HepG2 (cell line): ENCODE measurements at regions not wholly inside any gene's neighbourhood (a gene's known extent, or its start where the extent isn't known, plus 50 kb on each side); places are given as distances from the start of the nearest gene placed in this dataset.

ENCODE experiments used
- ATAC-seq: fragments of 200-7000 bp; cut with Tn5 transposase; 3 replicates; pipeline ENCODE4 v1.9.1; 2020; ENCODE audit warnings: mild to moderate bottlenecking, moderate library complexity
- BruUV-seq: library from RNA; stranded (reverse); fragments of 400-500 nt; replicated peaks from 2 replicates; lab custom pipeline; 2021; lab: Mats Ljungman, UMichigan
- CTCF ChIA-PET: fragments of 300-600 bp; formaldehyde crosslinking; extraction: SDS; loops from one replicate; lab custom pipeline; 2021; ENCODE audit warnings: low total read pairs, inconsistent platforms, low intra/inter-chr PET ratio; lab: Yijun Ruan, JAX
- POLR2A ChIA-PET: fragments of 350-600 bp; sonication (Branson Sonifier 250); formaldehyde crosslinking; loops from one replicate; lab custom pipeline; 2020; ENCODE audit warnings: antibody characterized with exemption, inconsistent platforms; lab: Yijun Ruan, JAX
- DNase-seq: peaks from one replicate; pipeline ENCODE4 v3.0.0-alpha.2; 2015; ENCODE audit warnings: low spot score
- FAIRE-seq: peaks from 3 replicates; lab custom pipeline; 2011; peaks lifted over from hg19 to GRCh38; lab: Jason Lieb, UNC
- H2AFZ ChIP-seq: one replicate; pipeline ENCODE4 v1.6.1; 2011; ENCODE audit warnings: low read length, inconsistent platforms
- H3K27ac ChIP-seq: fragments of 300-600 bp; 3 replicates; pipeline ENCODE4 v1.8.0; 2011; ENCODE audit warnings: mixed run types, mild to moderate bottlenecking, mixed read lengths, low read length, inconsistent platforms; ENCODE audit not compliant: insufficient read depth; ENCODE audit errors: extremely low read length
- H3K27me3 ChIP-seq, 2 experiments: fragments of 200-600 bp in 1 of 2; 2 replicates in 1 of 2; 3 replicates in 1 of 2; pipeline versions ENCODE4 v1.6.0 to v1.8.0; 2011; ENCODE audit warnings: low read length in 2 of 2, mild to moderate bottlenecking in 2 of 2, moderate library complexity in 2 of 2, inconsistent platforms in 1 of 2; ENCODE audit not compliant: insufficient read depth in 2 of 2, control insufficient read depth in 1 of 2
- H3K36me3 ChIP-seq, 2 experiments: fragments of 200-600 bp in 1 of 2; replicated peaks in 1 of 2; 2 replicates in 1 of 2; 3 replicates in 1 of 2; pipeline versions ENCODE4 v1.5.1 to v1.8.0; 2011; ENCODE audit warnings: low read length in 2 of 2, inconsistent platforms in 1 of 2; ENCODE audit not compliant: insufficient read depth in 2 of 2, control insufficient read depth in 1 of 2
- H3K4me1 ChIP-seq: 2 replicates; pipeline ENCODE4 v1.5.1; 2012; ENCODE audit warnings: low read length, inconsistent platforms; ENCODE audit not compliant: insufficient read depth
- H3K4me2 ChIP-seq: 2 replicates; pipeline ENCODE4 v1.6.0; 2011; ENCODE audit warnings: low read depth, low read length, inconsistent platforms
- H3K4me3 ChIP-seq, 3 experiments: fragments of 200-600 bp in 1 of 3; sonication (generic), shearing (Covaris generic) in 1 of 3; replicated peaks in 1 of 3; 2 replicates each; pipeline ENCODE4 v1.5.1; 2011 to 2016; ENCODE audit warnings: low read length in 3 of 3, inconsistent platforms in 2 of 3, low read depth in 2 of 3, mild to moderate bottlenecking in 2 of 3, control low read depth in 1 of 3, mixed read lengths in 1 of 3; ENCODE audit not compliant: insufficient read depth in 1 of 3
- H3K79me2 ChIP-seq: one replicate; pipeline ENCODE4 v1.6.1; 2011; ENCODE audit warnings: low read length, inconsistent platforms; ENCODE audit not compliant: insufficient read depth
- H3K9ac ChIP-seq: 2 replicates; pipeline ENCODE4 v1.6.0; 2011; ENCODE audit warnings: mild to moderate bottlenecking, low read depth, low read length, inconsistent platforms; ENCODE audit not compliant: insufficient read depth
- H3K9me3 ChIP-seq: 2 replicates; pipeline ENCODE4 v1.5.1; 2012; ENCODE audit warnings: mild to moderate bottlenecking, low read length
- H4K20me1 ChIP-seq: 2 replicates; pipeline ENCODE4 v1.6.0; 2011; ENCODE audit warnings: inconsistent platforms, mild to moderate bottlenecking, low read length, moderate library complexity; ENCODE audit not compliant: insufficient read depth
- RORA ChIP-seq: sonication (generic); formaldehyde crosslinking; IDR thresholded peaks from 2 replicates; pipeline ENCODE4 v1.5.0; 2020; ENCODE audit warnings: mild to moderate bottlenecking, missing genetic modification reagents, moderate library complexity
- TBL1XR1 ChIP-seq: fragments of 150-350 bp; IDR thresholded peaks from 2 replicates; pipeline ENCODE4 v1.6.1; 2014; ENCODE audit warnings: borderline replicate concordance, low read length; ENCODE audit not compliant: partially characterized antibody
- ZNF446 ChIP-seq: sonication (generic); formaldehyde crosslinking; IDR thresholded peaks from 2 replicates; pipeline ENCODE4 v1.5.0; 2020; ENCODE audit warnings: mild to moderate bottlenecking, missing genetic modification reagents
- WGBS: methylation state at CpG from one replicate; pipeline ENCODE4 v1.1.6; 2017; ENCODE audit warnings: low lambda C conversion rate; 5-methylcytosine and 5-hydroxymethylcytosine counted together
- in situ Hi-C: cut with HindIII; loops from 2 replicates; pipeline ENCODE4 v1.10.0; 2017; ENCODE audit warnings: low pct_unique_long_range_greater_than_20kb; ENCODE audit not compliant: extremely low pct_ligation_motif_present
- intact Hi-C: fragments of 100-400 bp; cut with micrococcal nuclease; formaldehyde crosslinking; loops from one replicate; pipeline ENCODE4 v1.10.0; 2022; ENCODE audit not compliant: unreplicated experiment
- TF ChIP-seq, protein P1 (sequence below): sonication (generic); formaldehyde crosslinking; IDR thresholded peaks from 2 replicates; pipeline ENCODE4 v1.4.0; 2020; ENCODE audit warnings: missing genetic modification reagents
- TF ChIP-seq, protein P2 (sequence below): sonication (generic); formaldehyde crosslinking; IDR thresholded peaks from 2 replicates; pipeline ENCODE4 v1.4.0; 2020; ENCODE audit warnings: low read depth, missing genetic modification reagents

DNA sequence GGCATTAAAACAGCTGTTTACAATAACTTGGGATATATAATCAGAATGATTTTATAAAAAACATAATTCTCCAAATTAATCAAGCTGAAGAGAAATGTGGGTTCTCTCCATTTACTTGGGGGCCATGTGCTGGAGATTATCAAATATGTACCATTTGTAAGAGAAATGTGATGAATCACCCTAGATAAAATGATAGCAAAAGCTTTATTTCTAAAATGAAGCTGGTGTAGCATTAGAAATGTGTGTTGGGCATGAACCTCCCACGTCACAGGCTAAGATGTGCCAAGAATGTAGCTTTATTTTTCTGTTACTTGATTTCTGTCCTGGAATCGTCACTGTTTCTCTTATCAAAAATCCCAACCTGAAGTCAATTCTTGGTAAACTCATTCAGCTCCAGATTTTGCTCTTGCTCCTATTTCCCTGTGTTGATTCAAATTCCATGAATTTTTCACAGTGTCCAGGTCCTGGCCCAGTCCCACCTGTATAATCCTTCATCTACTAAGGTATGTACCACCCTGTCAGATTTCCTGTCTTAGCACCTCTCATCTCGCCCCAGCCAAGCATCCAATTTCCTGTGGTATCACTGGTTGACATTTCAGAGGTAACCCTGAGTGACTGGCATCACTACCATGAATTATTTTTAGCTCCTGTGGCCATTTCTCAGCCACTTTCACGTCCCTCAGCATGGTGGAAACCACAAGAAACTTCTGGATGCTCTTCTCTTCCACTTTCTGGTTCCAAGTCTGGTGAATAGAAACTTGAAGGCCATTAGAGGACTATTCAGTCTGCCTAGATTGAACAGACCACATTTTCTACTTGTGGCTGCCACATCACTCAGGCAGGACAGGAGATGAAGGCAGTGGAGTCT is 103.6 kb upstream of the FLRT2 start:
- Histone ChIP-seq H3K27ac (no peak overlapping the region), H3K4me3 (no peak overlapping the region), H3K36me3 (no peaks in the 10 kb centered on the region), H3K27me3 (no peaks in the 10 kb centered on the region), H3K4me1 (no peaks in the 10 kb centered on the region), H3K79me2 (no peaks in the 10 kb centered on the region), H4K20me1 (no peaks in the 10 kb centered on the region), H3K9me3 (peaks cover 80% of the 10 kb centered on the region), H2AFZ (no peak overlapping the region), H3K9ac (no peak overlapping the region), H3K4me2 (no peak overlapping the region)
- POLR2A ChIA-PET: no interaction called here
- intact Hi-C loops: no loop called here
- CTCF ChIA-PET: no interaction called here
- FAIRE-seq: no peak
- TF ChIP-seq ZNF446 (CRISPR knock-in tag) (no peak), TBL1XR1 (no peak), RORA (CRISPR knock-in tag) (no peak)
- TF ChIP-seq, protein P1, sequence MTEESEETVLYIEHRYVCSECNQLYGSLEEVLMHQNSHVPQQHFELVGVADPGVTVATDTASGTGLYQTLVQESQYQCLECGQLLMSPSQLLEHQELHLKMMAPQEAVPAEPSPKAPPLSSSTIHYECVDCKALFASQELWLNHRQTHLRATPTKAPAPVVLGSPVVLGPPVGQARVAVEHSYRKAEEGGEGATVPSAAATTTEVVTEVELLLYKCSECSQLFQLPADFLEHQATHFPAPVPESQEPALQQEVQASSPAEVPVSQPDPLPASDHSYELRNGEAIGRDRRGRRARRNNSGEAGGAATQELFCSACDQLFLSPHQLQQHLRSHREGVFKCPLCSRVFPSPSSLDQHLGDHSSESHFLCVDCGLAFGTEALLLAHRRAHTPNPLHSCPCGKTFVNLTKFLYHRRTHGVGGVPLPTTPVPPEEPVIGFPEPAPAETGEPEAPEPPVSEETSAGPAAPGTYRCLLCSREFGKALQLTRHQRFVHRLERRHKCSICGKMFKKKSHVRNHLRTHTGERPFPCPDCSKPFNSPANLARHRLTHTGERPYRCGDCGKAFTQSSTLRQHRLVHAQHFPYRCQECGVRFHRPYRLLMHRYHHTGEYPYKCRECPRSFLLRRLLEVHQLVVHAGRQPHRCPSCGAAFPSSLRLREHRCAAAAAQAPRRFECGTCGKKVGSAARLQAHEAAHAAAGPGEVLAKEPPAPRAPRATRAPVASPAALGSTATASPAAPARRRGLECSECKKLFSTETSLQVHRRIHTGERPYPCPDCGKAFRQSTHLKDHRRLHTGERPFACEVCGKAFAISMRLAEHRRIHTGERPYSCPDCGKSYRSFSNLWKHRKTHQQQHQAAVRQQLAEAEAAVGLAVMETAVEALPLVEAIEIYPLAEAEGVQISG (CRISPR knock-in tag): no peak
- TF ChIP-seq, protein P2, sequence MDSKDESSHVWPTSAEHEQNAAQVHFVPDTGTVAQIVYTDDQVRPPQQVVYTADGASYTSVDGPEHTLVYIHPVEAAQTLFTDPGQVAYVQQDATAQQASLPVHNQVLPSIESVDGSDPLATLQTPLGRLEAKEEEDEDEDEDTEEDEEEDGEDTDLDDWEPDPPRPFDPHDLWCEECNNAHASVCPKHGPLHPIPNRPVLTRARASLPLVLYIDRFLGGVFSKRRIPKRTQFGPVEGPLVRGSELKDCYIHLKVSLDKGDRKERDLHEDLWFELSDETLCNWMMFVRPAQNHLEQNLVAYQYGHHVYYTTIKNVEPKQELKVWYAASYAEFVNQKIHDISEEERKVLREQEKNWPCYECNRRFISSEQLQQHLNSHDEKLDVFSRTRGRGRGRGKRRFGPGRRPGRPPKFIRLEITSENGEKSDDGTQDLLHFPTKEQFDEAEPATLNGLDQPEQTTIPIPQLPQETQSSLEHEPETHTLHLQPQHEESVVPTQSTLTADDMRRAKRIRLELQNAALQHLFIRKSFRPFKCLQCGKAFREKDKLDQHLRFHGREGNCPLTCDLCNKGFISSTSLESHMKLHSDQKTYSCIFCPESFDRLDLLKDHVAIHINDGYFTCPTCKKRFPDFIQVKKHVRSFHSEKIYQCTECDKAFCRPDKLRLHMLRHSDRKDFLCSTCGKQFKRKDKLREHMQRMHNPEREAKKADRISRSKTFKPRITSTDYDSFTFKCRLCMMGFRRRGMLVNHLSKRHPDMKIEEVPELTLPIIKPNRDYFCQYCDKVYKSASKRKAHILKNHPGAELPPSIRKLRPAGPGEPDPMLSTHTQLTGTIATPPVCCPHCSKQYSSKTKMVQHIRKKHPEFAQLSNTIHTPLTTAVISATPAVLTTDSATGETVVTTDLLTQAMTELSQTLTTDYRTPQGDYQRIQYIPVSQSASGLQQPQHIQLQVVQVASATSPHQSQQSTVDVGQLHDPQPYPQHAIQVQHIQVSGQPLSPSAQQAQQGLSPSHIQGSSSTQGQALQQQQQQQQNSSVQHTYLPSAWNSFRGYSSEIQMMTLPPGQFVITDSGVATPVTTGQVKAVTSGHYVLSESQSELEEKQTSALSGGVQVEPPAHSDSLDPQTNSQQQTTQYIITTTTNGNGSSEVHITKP (CRISPR knock-in tag): no peak
- in situ Hi-C loops: no loop called here
- 1% methylated on average over 4 of the region's 4 CpGs for WGBS
- DNase-seq: no peak
- ATAC-seq: no peak
- BruUV-seq: no TSS peak
